Activated CD4-positive, alpha-beta T cell treated with anti-CD3 and anti-CD28 coated beads for 36 hours (primary cell): ENCODE measurements at regions not wholly inside any gene's neighbourhood (a gene's known extent, or its start where the extent isn't known, plus 50 kb on each side); places are given as distances from the start of the nearest gene placed in this dataset.

Experiments used
- ATAC-seq: fragments of 200-7000 bp; cut with Tn5 transposase; one replicate; pipeline ENCODE4 v1.10.0; 2021; ENCODE audit warnings: mild to moderate bottlenecking, moderate library complexity
- CTCF ChIA-PET: fragments of 350-600 bp; sonication (Branson Sonifier 250); formaldehyde crosslinking; loops from one replicate; lab custom pipeline; 2021; ENCODE audit warnings: antibody characterized with exemption; lab: Charles Lee
- POLR2A ChIA-PET: fragments of 350-600 bp; sonication (Branson Sonifier 250); formaldehyde crosslinking; loops from one replicate; lab custom pipeline; 2021; ENCODE audit warnings: antibody characterized with exemption, inconsistent platforms; lab: Charles Lee
- DNase-seq: peaks from one replicate; pipeline ENCODE4 v3.0.0-alpha.2; 2020
- H3K27ac Mint-ChIP-seq: one replicate; pipeline ENCODE4 v1.8.0; 2021; ENCODE audit warnings: mixed read lengths
- H3K27me3 Mint-ChIP-seq: one replicate; pipeline ENCODE4 v1.8.0; 2021; ENCODE audit warnings: mixed read lengths
- H3K36me3 Mint-ChIP-seq: one replicate; pipeline ENCODE4 v1.8.0; 2021; ENCODE audit warnings: low read depth, mixed read lengths
- H3K4me1 Mint-ChIP-seq: one replicate; pipeline ENCODE4 v1.8.0; 2021; ENCODE audit warnings: mixed read lengths
- H3K4me3 Mint-ChIP-seq: one replicate; pipeline ENCODE4 v1.8.0; 2021; ENCODE audit warnings: mild to moderate bottlenecking, moderate library complexity, mixed read lengths
- H3K9me3 Mint-ChIP-seq: one replicate; pipeline ENCODE4 v1.8.0; 2021; ENCODE audit warnings: low read depth, mixed read lengths
- intact Hi-C, 2 experiments: fragments of 100-400 bp; cut with DNase I in 1 of 2; cut with micrococcal nuclease in 1 of 2; formaldehyde crosslinking; loops; one replicate each; pipeline versions ENCODE4 v1.14.2 to v1.15.1; 2022 to 2024; cut with DNase I, micrococcal nuclease

DNA sequence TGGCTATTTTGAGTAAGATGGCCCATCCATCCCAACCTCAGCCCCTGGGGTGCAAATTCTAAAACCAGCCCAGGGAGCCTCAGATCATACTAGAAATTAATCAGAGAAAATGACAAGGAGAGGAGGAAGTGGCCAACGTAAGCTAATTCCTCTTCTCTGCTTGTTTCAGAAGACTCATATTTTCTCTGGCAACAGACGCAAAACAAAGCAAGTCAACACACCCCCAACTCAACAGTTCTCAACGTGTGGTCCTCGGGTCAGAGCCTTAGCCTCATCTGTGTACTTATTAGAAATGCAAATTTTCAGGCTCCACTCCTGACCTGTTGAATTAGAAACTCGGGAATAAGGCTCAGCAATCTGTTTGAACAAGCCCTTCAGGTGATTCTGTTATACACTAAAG, 413.9 kb upstream of the AUTS2 start:
- intact Hi-C loops = no loop called here
- H3K4me1 Mint-ChIP-seq = peaks cover 20% of the 10 kb centered on the region
- ATAC-seq (no peak), DNase-seq (no peak)
- no peak overlapping the region for H3K27ac Mint-ChIP-seq
- H3K4me3 Mint-ChIP-seq = no peak overlapping the region
- H3K9me3 Mint-ChIP-seq = peaks cover 12% of the 10 kb centered on the region
- H3K36me3 Mint-ChIP-seq = peaks cover 2% of the 10 kb centered on the region
- ChIA-PET CTCF (no interaction called here), POLR2A (no interaction called here)
- H3K27me3 Mint-ChIP-seq = no peaks in the 10 kb centered on the region

DNA sequence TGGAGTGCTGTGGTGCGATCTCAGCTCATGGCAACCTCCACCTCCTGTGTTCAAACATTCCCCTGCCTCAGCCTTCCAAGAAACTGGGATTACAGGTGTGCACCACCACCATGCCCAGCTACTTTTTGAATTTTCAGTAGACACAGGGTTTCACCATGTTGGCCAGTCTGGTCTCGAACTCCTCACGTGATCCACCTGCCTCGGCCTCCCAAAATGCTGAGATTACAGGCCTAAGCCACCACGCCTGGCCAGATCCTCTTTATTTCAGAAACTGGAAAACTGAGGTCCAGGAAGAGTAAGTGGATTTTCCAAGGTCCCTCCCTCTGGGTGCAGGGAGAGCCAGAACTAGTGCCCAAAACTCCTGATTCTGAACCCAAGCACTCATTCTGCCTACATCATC, 413.1 kb upstream of the AUTS2 start:
- peaks cover 20% of the 10 kb centered on the region for H3K4me1 Mint-ChIP-seq
- ATAC-seq (no peak), DNase-seq (no peak)
- H3K36me3 Mint-ChIP-seq = peaks cover 2% of the 10 kb centered on the region
- intact Hi-C loops = no loop called here
- ChIA-PET POLR2A (no interaction called here), CTCF (no interaction called here)
- no peak overlapping the region for H3K4me3 Mint-ChIP-seq
- H3K27me3 Mint-ChIP-seq = no peaks in the 10 kb centered on the region
- peaks cover 12% of the 10 kb centered on the region for H3K9me3 Mint-ChIP-seq
- no peak overlapping the region for H3K27ac Mint-ChIP-seq

DNA sequence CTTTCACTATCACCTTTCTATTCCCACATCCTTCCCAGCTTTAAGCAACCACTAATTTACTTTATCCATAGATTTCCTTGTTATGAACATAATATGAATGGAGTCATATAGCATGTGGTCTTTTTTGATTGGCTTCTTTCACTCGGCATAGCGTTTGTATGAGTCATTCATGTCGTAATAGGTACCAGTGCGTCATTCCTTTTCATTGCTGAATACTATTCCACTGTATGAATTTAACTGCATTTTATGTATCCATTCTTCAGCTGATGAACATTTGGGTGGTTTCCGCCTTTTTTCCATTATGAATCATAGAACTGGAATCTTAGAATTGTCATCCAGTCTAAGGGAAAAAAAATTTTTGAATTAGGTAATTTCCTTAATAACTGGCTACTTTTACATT, 411.3 kb upstream of the AUTS2 start:
- intact Hi-C loops = no loop called here
- ATAC-seq = no peak
- H3K27me3 Mint-ChIP-seq = no peaks in the 10 kb centered on the region

DNA sequence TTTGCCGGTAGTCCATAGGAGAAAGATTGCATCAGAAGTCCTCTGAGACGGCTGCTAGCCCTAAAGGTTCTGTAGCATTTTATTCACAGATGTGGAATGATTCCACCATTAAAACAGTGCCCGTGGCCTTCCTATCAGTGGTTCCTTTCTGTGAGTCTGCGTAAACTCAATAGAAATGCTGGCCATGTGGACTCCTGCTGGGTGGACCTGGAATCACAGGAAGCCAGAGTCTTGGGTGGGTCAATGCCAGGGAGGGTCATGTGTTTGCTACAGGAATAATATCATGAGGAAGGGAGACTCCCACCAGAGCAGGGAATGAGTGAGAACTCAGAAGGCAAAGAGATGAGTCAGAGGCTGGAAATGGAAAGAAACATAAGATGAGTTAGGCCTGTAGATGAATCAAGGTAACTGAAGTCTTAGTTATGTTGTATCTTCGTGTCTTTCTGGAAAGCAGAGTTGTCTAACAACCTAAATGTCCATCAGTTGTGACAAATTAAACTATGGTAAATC, 410.4 kb upstream of the AUTS2 start:
- ATAC-seq = no peak
- H3K9me3 Mint-ChIP-seq = peaks cover 9% of the 10 kb centered on the region
- intact Hi-C loops = no loop called here

More for the DNA sequence above, 411.3 kb upstream of the AUTS2 start:
- POLR2A ChIA-PET = no interaction called here
- CTCF ChIA-PET = interaction anchor here (0.6 kb wide), 1 partner anchor 110 kb away, joined by 3 read pairs; no protein-coding TSS in a partner anchor
- peaks cover 14% of the 10 kb centered on the region for H3K4me1 Mint-ChIP-seq
- no peak overlapping the region for H3K27ac Mint-ChIP-seq
- H3K9me3 Mint-ChIP-seq = peaks cover 12% of the 10 kb centered on the region
- H3K36me3 Mint-ChIP-seq = peaks cover 2% of the 10 kb centered on the region
- no peak for DNase-seq
- H3K4me3 Mint-ChIP-seq = no peak overlapping the region

DNA sequence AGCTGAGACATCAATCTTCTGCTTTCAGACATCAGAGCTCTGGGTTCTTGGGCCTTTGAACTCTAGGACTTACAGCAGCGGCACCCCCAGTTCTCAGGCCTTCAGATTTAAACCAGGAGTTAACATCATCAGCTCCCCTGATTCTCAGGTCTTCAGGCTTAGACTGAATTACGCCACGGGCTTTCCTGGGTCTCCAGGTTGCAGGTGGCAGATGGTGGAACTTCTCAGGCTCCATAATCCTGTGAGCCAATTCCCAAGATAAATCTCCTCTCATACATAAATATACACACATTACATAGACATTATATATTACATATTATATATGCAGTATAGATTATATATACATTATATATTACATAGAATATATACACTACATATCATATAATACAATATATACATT, 408.9 kb upstream of the AUTS2 start:
- ChIA-PET CTCF (no interaction called here), POLR2A (no interaction called here)
- H3K4me3 Mint-ChIP-seq = no peak overlapping the region
- intact Hi-C loops = no loop called here
- H3K27me3 Mint-ChIP-seq = no peaks in the 10 kb centered on the region
- no peak overlapping the region for H3K27ac Mint-ChIP-seq
- peaks cover 2% of the 10 kb centered on the region for H3K36me3 Mint-ChIP-seq
- DNase-seq (no peak), ATAC-seq (no peak)
- peaks cover 1% of the 10 kb centered on the region for H3K4me1 Mint-ChIP-seq
- H3K9me3 Mint-ChIP-seq = peaks cover 11% of the 10 kb centered on the region

More for the DNA sequence above, 410.4 kb upstream of the AUTS2 start:
- ChIA-PET POLR2A (no interaction called here), CTCF (no interaction called here)
- H3K27me3 Mint-ChIP-seq = no peaks in the 10 kb centered on the region
- H3K36me3 Mint-ChIP-seq = peaks cover 2% of the 10 kb centered on the region
- H3K4me1 Mint-ChIP-seq = peaks cover 8% of the 10 kb centered on the region
- H3K27ac Mint-ChIP-seq = no peak overlapping the region
- no peak overlapping the region for H3K4me3 Mint-ChIP-seq
- DNase-seq = no peak

DNA sequence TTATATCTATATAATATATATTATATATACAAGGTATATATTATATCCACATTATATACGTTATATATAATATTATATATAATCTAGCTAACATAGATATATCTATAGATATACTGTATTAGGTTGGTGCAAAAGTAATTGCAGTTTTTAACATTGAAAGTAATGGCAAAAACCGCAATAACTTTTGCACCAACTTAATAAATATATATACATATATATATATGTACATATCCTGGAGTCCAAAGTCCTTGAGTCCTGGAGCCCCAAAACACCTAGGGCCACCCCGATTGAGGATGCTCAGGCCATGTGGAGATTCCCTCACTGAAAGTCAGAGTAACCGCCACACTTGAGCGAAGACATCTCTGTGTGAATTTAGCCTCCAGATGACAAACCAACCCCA, 408.2 kb upstream of the AUTS2 start:
- ChIA-PET POLR2A (no interaction called here), CTCF (no interaction called here)
- intact Hi-C loops = no loop called here
- H3K27ac Mint-ChIP-seq = no peak overlapping the region
- H3K9me3 Mint-ChIP-seq = peaks cover 11% of the 10 kb centered on the region
- ATAC-seq (no peak), DNase-seq (no peak)
- H3K36me3 Mint-ChIP-seq = peaks cover 2% of the 10 kb centered on the region
- H3K4me1 Mint-ChIP-seq = no peaks in the 10 kb centered on the region
- no peak overlapping the region for H3K4me3 Mint-ChIP-seq
- H3K27me3 Mint-ChIP-seq = no peaks in the 10 kb centered on the region

DNA sequence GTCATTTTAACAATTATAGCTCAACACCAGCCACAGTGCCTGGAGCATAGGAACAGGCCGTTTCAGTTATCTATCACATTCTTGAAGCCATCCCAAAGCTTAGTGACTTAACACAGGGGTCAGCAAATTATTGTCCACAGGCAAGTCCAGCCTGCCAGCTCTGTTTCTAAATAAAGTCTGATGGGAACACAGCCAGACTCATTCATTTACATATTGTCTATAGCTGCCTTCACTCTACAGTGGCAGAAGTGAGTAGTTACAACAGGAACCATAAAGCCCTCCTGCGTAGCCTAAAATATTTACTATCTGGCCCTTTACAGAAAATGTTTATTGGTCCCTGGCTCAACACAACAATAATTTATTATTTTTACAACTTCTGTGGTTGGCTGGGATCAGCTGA, 407.5 kb upstream of the AUTS2 start:
- peaks cover 2% of the 10 kb centered on the region for H3K36me3 Mint-ChIP-seq
- ATAC-seq (no peak), DNase-seq (no peak)
- H3K9me3 Mint-ChIP-seq = peaks cover 9% of the 10 kb centered on the region
- CTCF ChIA-PET = no interaction called here
- no peaks in the 10 kb centered on the region for H3K4me1 Mint-ChIP-seq
- no peak overlapping the region for H3K4me3 Mint-ChIP-seq
- intact Hi-C loops = no loop called here
- POLR2A ChIA-PET = no interaction called here
- no peak overlapping the region for H3K27ac Mint-ChIP-seq
- H3K27me3 Mint-ChIP-seq = no peaks in the 10 kb centered on the region

DNA sequence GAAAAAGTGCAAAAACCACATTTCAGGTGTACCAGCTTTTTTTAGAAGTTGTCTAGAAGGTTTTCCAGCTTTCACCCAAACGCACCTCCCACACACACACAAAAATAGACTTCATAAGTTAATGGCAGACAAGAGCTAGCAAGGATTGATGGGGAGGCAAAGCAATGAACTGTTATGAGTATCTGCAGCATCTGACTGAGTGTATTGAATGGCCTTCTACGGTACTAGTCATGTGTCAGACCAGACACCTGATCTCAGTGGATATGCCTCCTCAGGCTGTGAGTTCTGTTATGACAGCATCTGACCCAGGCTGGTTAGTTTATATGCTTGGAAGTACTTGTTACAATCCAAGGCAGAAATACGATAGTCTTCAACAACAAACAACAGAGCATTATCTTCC, 406.1 kb upstream of the AUTS2 start:
- Mint-ChIP-seq H3K4me1 (no peaks in the 10 kb centered on the region), H3K36me3 (no peaks in the 10 kb centered on the region), H3K27me3 (no peaks in the 10 kb centered on the region), H3K4me3 (no peak overlapping the region), H3K27ac (no peak overlapping the region), H3K9me3 (peaks cover 8% of the 10 kb centered on the region)
- no peak for ATAC-seq
- CTCF ChIA-PET = no interaction called here
- POLR2A ChIA-PET = no interaction called here
- intact Hi-C loops = no loop called here
- no peak for DNase-seq

DNA sequence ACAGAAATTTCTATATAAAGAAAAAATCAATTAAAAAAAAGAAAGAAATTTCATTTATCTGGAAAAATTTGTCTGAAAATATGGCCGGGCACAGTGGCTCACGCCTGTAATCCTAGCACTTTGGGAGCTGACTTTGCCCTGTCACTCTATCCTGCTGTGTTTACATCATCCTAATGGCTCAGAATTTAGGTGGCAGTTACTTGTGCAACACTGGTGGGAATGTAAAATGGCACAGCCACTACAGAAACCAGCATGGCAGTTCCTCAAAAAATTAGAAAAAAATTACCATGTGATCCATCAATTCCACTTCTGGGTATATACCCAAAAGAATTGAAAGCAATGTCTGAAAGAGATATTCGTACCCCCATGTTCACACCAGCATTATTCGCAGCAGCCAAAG, 405.2 kb upstream of the AUTS2 start:
- Mint-ChIP-seq H3K4me3 (no peak overlapping the region), H3K9me3 (peaks cover 8% of the 10 kb centered on the region), H3K27ac (no peak overlapping the region), H3K27me3 (no peaks in the 10 kb centered on the region), H3K36me3 (no peaks in the 10 kb centered on the region), H3K4me1 (no peaks in the 10 kb centered on the region)
- intact Hi-C loops = no loop called here
- DNase-seq (no peak), ATAC-seq (no peak)
- ChIA-PET POLR2A (no interaction called here), CTCF (no interaction called here)

DNA sequence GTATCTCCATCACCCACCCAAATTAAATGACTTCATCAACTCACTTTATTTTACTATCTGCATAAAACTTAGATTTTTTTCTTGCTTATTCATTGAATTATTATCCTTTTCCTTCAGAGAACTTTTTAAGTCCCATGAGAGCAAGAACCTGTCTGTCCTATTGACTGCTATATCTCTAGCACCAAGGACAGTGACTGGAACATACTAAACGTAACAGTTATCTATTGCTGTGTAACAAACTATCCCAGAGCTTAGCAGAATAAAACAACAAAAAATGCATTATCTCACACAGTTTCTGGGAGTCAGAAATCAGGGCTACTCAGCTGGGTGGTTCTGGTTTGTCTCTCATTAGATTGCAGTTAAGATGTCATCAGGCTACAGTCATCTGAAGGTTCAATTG, 401.7 kb upstream of the AUTS2 start:
- Mint-ChIP-seq H3K4me3 (no peak overlapping the region), H3K27ac (no peak overlapping the region), H3K9me3 (peaks cover 18% of the 10 kb centered on the region), H3K4me1 (peaks cover 15% of the 10 kb centered on the region), H3K27me3 (no peaks in the 10 kb centered on the region), H3K36me3 (peaks cover 11% of the 10 kb centered on the region)
- intact Hi-C loops = no loop called here
- CTCF ChIA-PET = no interaction called here
- no peak for ATAC-seq
- no peak for DNase-seq
- POLR2A ChIA-PET = no interaction called here

DNA sequence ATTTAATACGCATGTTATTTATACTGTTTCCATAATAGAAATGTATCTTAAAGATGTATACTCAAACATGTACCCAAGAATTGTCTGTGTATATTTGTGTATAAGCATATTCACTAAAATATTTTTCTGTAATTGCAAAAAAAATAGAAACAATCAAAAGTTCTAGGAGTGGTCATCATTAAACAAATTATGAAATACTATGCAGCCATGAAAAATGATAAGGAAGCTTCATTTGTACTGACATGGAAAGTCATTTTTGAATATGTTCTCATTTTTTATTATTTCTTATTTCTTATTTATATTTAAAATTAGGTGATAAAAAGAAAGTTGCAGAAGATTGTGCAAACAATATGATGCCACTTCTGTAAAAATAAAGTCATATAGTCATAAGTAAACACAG, 400.0 kb upstream of the AUTS2 start:
- DNase-seq (no peak), ATAC-seq (no peak)
- ChIA-PET POLR2A (no interaction called here), CTCF (no interaction called here)
- Mint-ChIP-seq H3K36me3 (peaks cover 11% of the 10 kb centered on the region), H3K4me3 (no peak overlapping the region), H3K9me3 (peaks cover 22% of the 10 kb centered on the region), H3K27ac (no peak overlapping the region), H3K4me1 (peaks cover 15% of the 10 kb centered on the region), H3K27me3 (no peaks in the 10 kb centered on the region)
- intact Hi-C loops = no loop called here

DNA sequence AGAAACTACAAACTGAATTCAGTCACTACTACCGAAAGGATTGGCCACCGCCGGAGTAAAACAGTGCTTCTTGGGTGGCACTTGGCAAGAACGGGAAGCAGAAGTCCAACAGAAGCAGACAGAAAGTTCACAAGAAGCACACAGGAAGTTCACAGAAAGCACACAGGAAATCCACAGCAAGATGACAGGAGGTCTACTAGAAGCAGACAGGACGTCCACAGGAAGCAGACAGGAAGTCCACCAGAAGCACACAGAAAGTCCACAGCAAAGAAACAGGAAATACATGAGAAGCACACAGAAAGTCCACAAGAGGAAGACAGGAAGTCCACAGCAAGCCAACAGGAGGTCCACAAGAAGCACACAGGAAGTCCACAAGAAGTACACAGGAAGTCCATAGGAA, 399.2 kb upstream of the AUTS2 start:
- Mint-ChIP-seq H3K27me3 (no peaks in the 10 kb centered on the region), H3K36me3 (peaks cover 11% of the 10 kb centered on the region), H3K9me3 (peaks cover 21% of the 10 kb centered on the region), H3K4me3 (no peak overlapping the region), H3K27ac (peak overlapping the region; percentile 55), H3K4me1 (peaks cover 15% of the 10 kb centered on the region)
- CTCF ChIA-PET = no interaction called here
- no peak for ATAC-seq
- intact Hi-C loops = no loop called here
- no peak for DNase-seq
- POLR2A ChIA-PET = no interaction called here

DNA sequence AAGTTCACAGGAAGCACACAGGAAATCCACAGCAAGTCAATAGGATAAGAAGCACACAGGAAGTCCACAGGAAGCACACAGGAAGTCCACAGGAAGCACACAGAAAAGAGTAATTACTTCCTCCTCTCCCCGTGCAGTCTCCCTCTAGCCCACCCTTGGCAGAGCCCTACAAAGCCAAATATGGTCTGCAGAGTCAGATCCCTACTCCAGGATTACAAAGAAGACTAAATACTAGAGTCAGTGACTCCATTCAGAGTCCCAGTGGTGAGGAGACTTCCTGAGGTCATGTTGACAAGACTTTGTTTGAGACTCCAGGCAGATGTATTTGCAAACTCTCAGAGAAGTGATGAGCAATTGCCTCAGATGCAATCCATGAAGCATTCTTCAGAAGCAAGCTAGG, 398.6 kb upstream of the AUTS2 start:
- Mint-ChIP-seq H3K4me3 (no peak overlapping the region), H3K4me1 (peaks cover 15% of the 10 kb centered on the region), H3K27me3 (no peaks in the 10 kb centered on the region), H3K36me3 (peaks cover 11% of the 10 kb centered on the region), H3K9me3 (peaks cover 19% of the 10 kb centered on the region), H3K27ac (peak overlapping the region; percentile 55)
- POLR2A ChIA-PET = no interaction called here
- ATAC-seq = no peak
- no peak for DNase-seq
- intact Hi-C loops = no loop called here
- CTCF ChIA-PET = interaction anchor here (0.6 kb wide), 1 partner anchor 12 kb away, joined by 3 read pairs; no protein-coding TSS in a partner anchor
